Adrenal gland (tissue), 5 donors: ENCODE measurements at regions not wholly inside any gene's neighbourhood (a gene's known extent, or its start where the extent isn't known, plus 50 kb on each side); places are given as distances from the start of the nearest gene placed in this dataset.

Source experiments
- CTCF ChIP-seq, 6 experiments: fragments of 450-650 bp in 4 of 6; fragments of 200-600 bp in 2 of 6; sonication (generic) in 1 of 6; IDR thresholded peaks; 1 replicate in 5 of 6; 2 replicates in 1 of 6; pipeline versions ENCODE4 v1.5.1 to v1.8.0; 2016 to 2021; ENCODE audit warnings: antibody characterized with exemption in 6 of 6, mild to moderate bottlenecking in 2 of 6, moderate library complexity in 1 of 6
- POLR2A ChIP-seq, 2 donors: fragments of 450-650 bp; IDR thresholded peaks; one replicate each; pipeline ENCODE4 v1.6.1; 2017; ENCODE audit warnings: antibody characterized with exemption in 2 of 2, mild to moderate bottlenecking in 2 of 2, moderate library complexity in 1 of 2
- donor health status: DM: no; HTN: no; CAD: no.

GRCh38 chr2:81194581-81194980 is 890.0 kb upstream of the LRRTM1 start:
- TF ChIP-seq CTCF (IDR thresholded peaks at IDR 0.05) (no peak), POLR2A (IDR thresholded peaks at IDR 0.05) (no peak)
